GM23248 (cell line): ENCODE measurements at regions not wholly inside any gene's neighbourhood (a gene's known extent, or its start where the extent isn't known, plus 50 kb on each side); places are given as distances from the start of the nearest gene placed in this dataset.
"Not testable (repeated sequence)": the region's sequence is repeated elsewhere in the genome, so short reads cannot be mapped to it uniquely, and the experiment has no call there.

Source experiments
- EZH2 ChIP-seq: fragments of 200-600 bp; sonication (generic); IDR thresholded peaks from 2 replicates; pipeline ENCODE4 v1.6.1; 2018; ENCODE audit warnings: antibody characterized with exemption, mild to moderate bottlenecking; ENCODE audit not compliant: insufficient read depth, poor library complexity, severe bottlenecking
- EZH2phosphoT487 ChIP-seq: fragments of 200-600 bp; sonication (generic); IDR thresholded peaks from 2 replicates; pipeline ENCODE4 v1.6.1; 2018; ENCODE audit warnings: antibody characterized with exemption, moderate library complexity, mild to moderate bottlenecking, low read depth; ENCODE audit not compliant: insufficient read depth

- TF ChIP-seq EZH2, EZH2phosphoT487: not testable (repeated sequence)
These were observed 162.5 kb downstream of the TTC8 start for GRCh38 chr14:88986908-88987307.
